ENCODE measurements at regions not wholly inside any gene's neighbourhood (a gene's known extent, or its start where the extent isn't known, plus 50 kb on each side); places are given as distances from the start of the nearest gene placed in this dataset.

GRCh38 chr10:47147186-47147585 is 152.8 kb upstream of the GDF10 start:
- H3K9me3 ChIP-seq (ENCODE audit: low read length): no peaks in the 10 kb centered on the region
- no peak overlapping the region for H3K9ac ChIP-seq (ENCODE audit: low read length)
- no peaks in the 10 kb centered on the region for H3K27me3 ChIP-seq (ENCODE audit: control insufficient read depth in 1 of 2, insufficient read depth in 2 of 2, low read length in 2 of 2)
- H3K4me1 ChIP-seq (ENCODE audit: insufficient read depth, low read length): no peaks in the 10 kb centered on the region
- H3K4me3 ChIP-seq (ENCODE audit: low read depth in 1 of 2, low read length in 2 of 2): no peak overlapping the region
- no peak overlapping the region for H3K27ac ChIP-seq (ENCODE audit: low read depth, low read length)
- H3K36me3 ChIP-seq (ENCODE audit: insufficient read depth, low read length): no peaks in the 10 kb centered on the region

DNA sequence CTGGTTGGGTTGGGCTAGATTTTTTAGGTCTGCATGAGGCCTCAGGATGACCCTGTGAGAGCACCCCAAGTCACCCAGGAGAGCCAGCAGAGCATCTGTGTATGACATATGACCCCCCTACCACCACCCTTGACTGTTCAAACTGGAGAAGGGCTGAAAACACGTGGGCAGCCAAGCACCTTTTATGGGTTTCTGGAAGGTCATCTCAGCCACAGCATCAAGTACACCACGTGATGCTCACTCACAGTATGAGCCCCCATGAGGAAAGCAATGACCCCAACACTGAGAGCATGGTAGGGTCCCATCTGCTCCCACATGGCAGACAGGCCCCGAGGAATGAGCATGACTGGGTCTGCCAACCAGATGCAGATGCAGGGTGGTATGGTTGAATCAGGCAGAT is 149.4 kb upstream of the GDF10 start:
- H3K27me3 ChIP-seq (ENCODE audit: control insufficient read depth in 1 of 2, insufficient read depth in 2 of 2, low read length in 2 of 2): no peaks in the 10 kb centered on the region
- no peak overlapping the region for H3K9ac ChIP-seq (ENCODE audit: low read length)
- H3K4me1 ChIP-seq (ENCODE audit: insufficient read depth, low read length): no peaks in the 10 kb centered on the region
- H3K27ac ChIP-seq (ENCODE audit: low read depth, low read length): no peak overlapping the region
- H3K4me3 ChIP-seq (ENCODE audit: low read depth in 1 of 2, low read length in 2 of 2): no peak overlapping the region
- no peaks in the 10 kb centered on the region for H3K9me3 ChIP-seq (ENCODE audit: low read length)
- no peaks in the 10 kb centered on the region for H3K36me3 ChIP-seq (ENCODE audit: insufficient read depth, low read length)

DNA sequence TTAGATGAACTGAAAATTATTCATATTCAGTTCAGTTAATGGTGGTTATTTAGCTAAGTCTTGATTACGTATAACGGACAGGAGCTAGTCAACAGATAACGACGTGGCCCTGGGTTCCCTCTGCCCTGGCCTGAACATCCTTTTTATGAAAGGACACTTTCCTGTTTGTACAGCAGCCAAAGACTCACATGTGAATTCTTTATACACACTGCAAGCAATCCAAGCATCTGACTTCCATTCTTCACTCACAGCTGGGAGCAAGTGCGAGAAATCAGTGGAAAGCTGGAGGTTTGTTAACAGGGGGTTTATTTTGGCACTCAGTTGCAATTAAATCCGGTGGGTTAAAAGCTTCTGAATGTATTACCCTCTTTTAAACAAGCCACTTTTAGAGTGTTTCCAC is 148.1 kb upstream of the GDF10 start:
- Histone ChIP-seq H3K36me3 (ENCODE audit: insufficient read depth, low read length) (no peaks in the 10 kb centered on the region), H3K27me3 (ENCODE audit: control insufficient read depth in 1 of 2, insufficient read depth in 2 of 2, low read length in 2 of 2) (no peaks in the 10 kb centered on the region), H3K9me3 (ENCODE audit: low read length) (no peaks in the 10 kb centered on the region), H3K4me1 (ENCODE audit: insufficient read depth, low read length) (no peaks in the 10 kb centered on the region), H3K27ac (ENCODE audit: low read depth, low read length) (no peak overlapping the region), H3K9ac (ENCODE audit: low read length) (no peak overlapping the region), H3K4me3 (ENCODE audit: low read depth in 1 of 2, low read length in 2 of 2) (no peak overlapping the region)

DNA sequence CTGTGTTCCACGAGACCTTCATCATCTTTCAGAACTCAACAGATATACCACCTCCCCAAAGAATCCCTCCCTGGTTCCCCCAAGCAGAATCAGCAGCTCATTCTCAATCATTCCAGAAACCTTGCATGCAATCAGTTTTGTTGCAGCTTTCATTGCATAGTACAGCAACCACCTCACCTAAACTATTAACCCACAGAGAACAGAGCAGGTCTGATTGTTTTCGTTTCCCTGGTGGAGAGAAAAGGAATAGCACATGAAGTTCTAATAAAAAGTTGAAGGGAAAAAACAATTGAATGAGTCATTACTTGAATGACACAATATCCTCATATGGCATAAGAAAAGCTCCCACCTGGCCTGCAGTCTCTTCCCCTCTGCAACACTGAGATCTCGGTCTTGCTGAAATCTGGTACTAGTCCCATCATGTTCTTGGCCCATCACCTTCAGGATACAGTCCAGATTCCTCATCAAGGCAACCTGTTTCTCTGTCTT is 147.1 kb upstream of the GDF10 start:
- Histone ChIP-seq H3K9me3 (ENCODE audit: low read length) (no peaks in the 10 kb centered on the region), H3K4me1 (ENCODE audit: insufficient read depth, low read length) (no peaks in the 10 kb centered on the region), H3K4me3 (ENCODE audit: low read depth in 1 of 2, low read length in 2 of 2) (no peak overlapping the region), H3K9ac (ENCODE audit: low read length) (no peak overlapping the region), H3K27ac (ENCODE audit: low read depth, low read length) (no peak overlapping the region), H3K36me3 (ENCODE audit: insufficient read depth, low read length) (no peaks in the 10 kb centered on the region), H3K27me3 (ENCODE audit: control insufficient read depth in 1 of 2, insufficient read depth in 2 of 2, low read length in 2 of 2) (no peaks in the 10 kb centered on the region)

DNA sequence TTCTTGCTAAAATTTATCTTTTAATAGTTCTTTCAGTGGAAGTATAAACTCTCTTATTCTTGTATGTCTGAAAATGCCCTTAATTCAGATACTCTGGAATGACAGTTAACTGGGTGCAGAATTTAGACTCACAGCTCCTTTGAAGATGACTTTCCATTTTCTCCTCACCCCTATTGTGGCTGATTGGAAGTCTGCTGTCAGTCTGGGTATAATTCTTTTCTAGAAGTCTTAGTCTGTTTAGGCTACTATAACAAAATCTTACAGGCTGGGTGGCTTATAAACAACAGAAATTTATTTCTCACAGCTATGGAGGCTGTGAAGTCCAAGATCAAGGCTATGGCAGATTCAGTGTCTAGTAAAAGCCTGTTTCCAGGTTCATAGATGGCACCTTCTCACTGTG is 145.2 kb upstream of the GDF10 start:
- Histone ChIP-seq H3K27me3 (ENCODE audit: control insufficient read depth in 1 of 2, insufficient read depth in 2 of 2, low read length in 2 of 2) (no peaks in the 10 kb centered on the region), H3K9ac (ENCODE audit: low read length) (no peak overlapping the region), H3K36me3 (ENCODE audit: insufficient read depth, low read length) (no peaks in the 10 kb centered on the region), H3K27ac (ENCODE audit: low read depth, low read length) (no peak overlapping the region), H3K4me3 (ENCODE audit: low read depth in 1 of 2, low read length in 2 of 2) (no peak overlapping the region), H3K9me3 (ENCODE audit: low read length) (no peaks in the 10 kb centered on the region), H3K4me1 (ENCODE audit: insufficient read depth, low read length) (no peaks in the 10 kb centered on the region)

DNA sequence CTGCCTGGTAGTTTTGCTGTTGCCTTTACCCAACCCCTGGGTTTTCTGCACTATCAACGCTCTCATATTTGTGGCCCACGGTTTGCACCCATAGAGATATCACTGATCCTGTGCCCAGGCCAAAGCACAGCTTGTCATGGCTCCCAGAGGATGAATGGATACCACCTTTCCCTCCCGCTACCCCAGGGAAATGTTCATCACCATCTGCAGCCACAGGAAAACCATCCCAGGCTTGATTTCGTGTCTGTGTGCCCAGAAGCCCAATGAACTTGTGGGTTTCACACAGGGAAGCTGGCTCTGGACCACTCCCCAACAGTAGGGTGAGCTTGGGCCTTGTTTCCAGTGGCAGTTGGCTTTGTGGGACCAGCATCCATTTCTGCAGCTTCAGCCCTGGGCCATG is 143.1 kb upstream of the GDF10 start:
- H3K4me1 ChIP-seq (ENCODE audit: insufficient read depth, low read length): peaks cover 9% of the 10 kb centered on the region
- no peaks in the 10 kb centered on the region for H3K36me3 ChIP-seq (ENCODE audit: insufficient read depth, low read length)
- no peaks in the 10 kb centered on the region for H3K27me3 ChIP-seq (ENCODE audit: control insufficient read depth in 1 of 2, insufficient read depth in 2 of 2, low read length in 2 of 2)

GRCh38 chr10:47158116-47159071 is 141.6 kb upstream of the GDF10 start:
- Histone ChIP-seq H3K36me3 (ENCODE audit: insufficient read depth, low read length) (no peaks in the 10 kb centered on the region), H3K9me3 (ENCODE audit: low read length) (no peaks in the 10 kb centered on the region), H3K27ac (ENCODE audit: low read depth, low read length) (no peak overlapping the region), H3K4me3 (ENCODE audit: low read depth in 1 of 2, low read length in 2 of 2) (no peak overlapping the region), H3K27me3 (ENCODE audit: control insufficient read depth in 1 of 2, insufficient read depth in 2 of 2, low read length in 2 of 2) (no peaks in the 10 kb centered on the region), H3K4me1 (ENCODE audit: insufficient read depth, low read length) (peaks cover 9% of the 10 kb centered on the region), H3K9ac (ENCODE audit: low read length) (no peak overlapping the region)

More for the DNA sequence above, 143.1 kb upstream of the GDF10 start:
- no peak overlapping the region for H3K9ac ChIP-seq (ENCODE audit: low read length)
- no peaks in the 10 kb centered on the region for H3K9me3 ChIP-seq (ENCODE audit: low read length)
- no peak overlapping the region for H3K4me3 ChIP-seq (ENCODE audit: low read depth in 1 of 2, low read length in 2 of 2)
- no peak overlapping the region for H3K27ac ChIP-seq (ENCODE audit: low read depth, low read length)

- no peak overlapping the region for H3K4me3 ChIP-seq (ENCODE audit: low read depth in 1 of 2, low read length in 2 of 2)
- H3K9me3 ChIP-seq (ENCODE audit: low read length): no peaks in the 10 kb centered on the region
- H3K27me3 ChIP-seq (ENCODE audit: control insufficient read depth in 1 of 2, insufficient read depth in 2 of 2, low read length in 2 of 2): no peaks in the 10 kb centered on the region
- H3K36me3 ChIP-seq (ENCODE audit: insufficient read depth, low read length): no peaks in the 10 kb centered on the region
- H3K4me1 ChIP-seq (ENCODE audit: insufficient read depth, low read length): peaks cover 9% of the 10 kb centered on the region
- no peak overlapping the region for H3K27ac ChIP-seq (ENCODE audit: low read depth, low read length)
- no peak overlapping the region for H3K9ac ChIP-seq (ENCODE audit: low read length)
These were observed 140.4 kb upstream of the GDF10 start for GRCh38 chr10:47159361-47160260.

GRCh38 chr10:47160261-47160908 is 139.6 kb upstream of the GDF10 start:
- H3K9ac ChIP-seq (ENCODE audit: low read length): no peak overlapping the region
- no peaks in the 10 kb centered on the region for H3K9me3 ChIP-seq (ENCODE audit: low read length)
- H3K27me3 ChIP-seq (ENCODE audit: control insufficient read depth in 1 of 2, insufficient read depth in 2 of 2, low read length in 2 of 2): no peaks in the 10 kb centered on the region
- H3K27ac ChIP-seq (ENCODE audit: low read depth, low read length): no peak overlapping the region
- H3K4me3 ChIP-seq (ENCODE audit: low read depth in 1 of 2, low read length in 2 of 2): no peak overlapping the region
- peaks cover 13% of the 10 kb centered on the region for H3K4me1 ChIP-seq (ENCODE audit: insufficient read depth, low read length)
- H3K36me3 ChIP-seq (ENCODE audit: insufficient read depth, low read length): no peaks in the 10 kb centered on the region

- Histone ChIP-seq H3K27me3 (ENCODE audit: control insufficient read depth in 1 of 2, insufficient read depth in 2 of 2, low read length in 2 of 2) (no peaks in the 10 kb centered on the region), H3K9ac (ENCODE audit: low read length) (no peak overlapping the region), H3K36me3 (ENCODE audit: insufficient read depth, low read length) (no peaks in the 10 kb centered on the region), H3K27ac (ENCODE audit: low read depth, low read length) (no peak overlapping the region), H3K4me1 (ENCODE audit: insufficient read depth, low read length) (peaks cover 18% of the 10 kb centered on the region), H3K9me3 (ENCODE audit: low read length) (no peaks in the 10 kb centered on the region), H3K4me3 (ENCODE audit: low read depth in 1 of 2, low read length in 2 of 2) (no peak overlapping the region)
These were observed 139.0 kb upstream of the GDF10 start for GRCh38 chr10:47160967-47161366.

DNA sequence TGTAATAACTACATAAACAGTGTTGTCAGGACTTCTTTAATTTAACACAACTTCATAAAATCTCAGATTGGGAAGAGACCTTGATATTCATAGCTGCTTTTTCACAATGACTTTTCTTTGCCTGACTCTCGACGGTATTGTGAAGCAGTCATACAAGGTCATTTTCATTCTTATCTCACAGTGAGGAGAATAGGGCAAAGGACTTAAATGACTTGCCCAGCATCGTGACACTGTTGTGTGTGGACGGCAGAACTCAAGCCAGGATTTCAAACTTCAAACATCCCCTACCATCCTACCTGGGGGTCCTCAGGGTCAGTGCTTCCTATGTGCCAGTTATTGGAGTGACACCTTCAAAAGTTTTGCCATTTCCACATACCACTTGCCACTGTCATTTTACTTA is 138.5 kb upstream of the GDF10 start:
- Histone ChIP-seq H3K4me3 (ENCODE audit: low read depth in 1 of 2, low read length in 2 of 2) (no peak overlapping the region), H3K27me3 (ENCODE audit: control insufficient read depth in 1 of 2, insufficient read depth in 2 of 2, low read length in 2 of 2) (no peaks in the 10 kb centered on the region), H3K4me1 (ENCODE audit: insufficient read depth, low read length) (peaks cover 23% of the 10 kb centered on the region), H3K36me3 (ENCODE audit: insufficient read depth, low read length) (no peaks in the 10 kb centered on the region), H3K9ac (ENCODE audit: low read length) (no peak overlapping the region), H3K27ac (ENCODE audit: low read depth, low read length) (no peak overlapping the region), H3K9me3 (ENCODE audit: low read length) (no peaks in the 10 kb centered on the region)
